Spleen (tissue), 7 donors: ENCODE measurements at regions not wholly inside any gene's neighbourhood (a gene's known extent, or its start where the extent isn't known, plus 50 kb on each side); places are given as distances from the start of the nearest gene placed in this dataset.

Experiments used
- CTCF ChIP-seq, 11 experiments: fragments of 200-600 bp in 7 of 11; fragments of 450-650 bp in 4 of 11; sonication (generic) in 4 of 11; IDR thresholded peaks in 8 of 11; conservative IDR thresholded peaks in 3 of 11; 1 replicate in 7 of 11; 2 replicates in 4 of 11; pipeline versions ENCODE4 v1.4.0 to v1.8.0; 2016 to 2021; ENCODE audit warnings: antibody characterized with exemption in 11 of 11, inconsistent platforms in 4 of 11, mild to moderate bottlenecking in 1 of 11
- POLR2A ChIP-seq, 3 donors: fragments of 450-650 bp; IDR thresholded peaks; one replicate each; pipeline ENCODE4 v1.5.1; 2017; ENCODE audit warnings: antibody characterized with exemption in 3 of 3, mild to moderate bottlenecking in 1 of 3
- donor health status: DM: no; HTN: no; CAD: no; lungs with moderate emphysema.
- donor health status: DM: no; HTN: no; CAD: no.
- donor health status: DM: no; HTN: no; CAD: no.

- TF ChIP-seq CTCF (IDR thresholded peaks at IDR 0.05 in 8 of 11, conservative IDR thresholded peaks at IDR 0.05 in 3 of 11), result no peak
- no peak for TF ChIP-seq POLR2A (IDR thresholded peaks at IDR 0.05)
Observed at GRCh38 chr2:7653617-7654016, 736.4 kb downstream of the RNF144A start.
